Brain microvascular endothelial cell (primary cell): ENCODE measurements at regions not wholly inside any gene's neighbourhood (a gene's known extent, or its start where the extent isn't known, plus 50 kb on each side); places are given as distances from the start of the nearest gene placed in this dataset.

Experiments
- DNase-seq: peaks from one replicate; pipeline ENCODE4 v3.0.0-alpha.2; 2020
- H3K27ac ChIP-seq: fragments of 250-450 bp; sonication (Bioruptor Pico); 2 replicates; pipeline ENCODE4 v1.5.1; 2020; ENCODE audit warnings: mild to moderate bottlenecking, moderate library complexity
- H3K27me3 ChIP-seq: fragments of 250-450 bp; sonication (Bioruptor Pico); replicated peaks from 2 replicates; pipeline ENCODE4 v1.5.1; 2020; ENCODE audit warnings: mild to moderate bottlenecking
- H3K36me3 ChIP-seq: fragments of 250-450 bp; sonication (Bioruptor Pico); replicated peaks from 2 replicates; pipeline ENCODE4 v1.5.1; 2020; ENCODE audit warnings: mild to moderate bottlenecking
- H3K4me3 ChIP-seq: 2 replicates; pipeline ENCODE4 v1.5.1; 2011; ENCODE audit warnings: low read depth, mild to moderate bottlenecking, control low read depth, low read length, moderate library complexity
- CTCF ChIP-seq: IDR thresholded peaks from 2 replicates; pipeline ENCODE4 v1.5.1; 2011; ENCODE audit warnings: low read depth, mild to moderate bottlenecking, moderate library complexity, low read length, control low read depth, inconsistent platforms; ENCODE audit errors: missing control alignments
- in situ Hi-C: cut with HindIII; loops from 2 replicates; pipeline ENCODE4 v1.10.0; 2017; ENCODE audit warnings: low sequenced_read_pairs, low pct_ligation_motif_present

GRCh38 chr11:91773090-91773489 is 451.5 kb upstream of the FAT3 start:
- no peaks in the 10 kb centered on the region for H3K36me3 ChIP-seq
- TF ChIP-seq CTCF, result no peak
- no peak overlapping the region for H3K27ac ChIP-seq
- in situ Hi-C loops, result no loop called here
- no peak for DNase-seq
- H3K4me3 ChIP-seq, result no peak overlapping the region
- no peaks in the 10 kb centered on the region for H3K27me3 ChIP-seq

- Histone ChIP-seq H3K4me3 (no peak overlapping the region), H3K36me3 (no peaks in the 10 kb centered on the region), H3K27ac (no peak overlapping the region), H3K27me3 (no peaks in the 10 kb centered on the region)
- DNase-seq, result no peak
- in situ Hi-C loops, result no loop called here
- no peak for TF ChIP-seq CTCF
These were observed 452.7 kb upstream of the FAT3 start for GRCh38 chr11:91771961-91772360.

- Histone ChIP-seq H3K27me3 (no peaks in the 10 kb centered on the region), H3K4me3 (no peak overlapping the region), H3K27ac (no peak overlapping the region), H3K36me3 (no peaks in the 10 kb centered on the region)
- DNase-seq, result no peak
- TF ChIP-seq CTCF, result no peak
- in situ Hi-C loops, result no loop called here
These were observed 455.8 kb upstream of the FAT3 start for GRCh38 chr11:91768783-91769182.

- Histone ChIP-seq H3K27ac (no peak overlapping the region), H3K4me3 (no peak overlapping the region), H3K36me3 (no peaks in the 10 kb centered on the region), H3K27me3 (no peaks in the 10 kb centered on the region)
- in situ Hi-C loops, result no loop called here
- no peak for DNase-seq
- TF ChIP-seq CTCF, result no peak
These were observed 461.3 kb upstream of the FAT3 start for GRCh38 chr11:91763331-91763730.

- no peak for TF ChIP-seq CTCF
- no peak for DNase-seq
- in situ Hi-C loops, result no loop called here
- no peaks in the 10 kb centered on the region for H3K36me3 ChIP-seq
- H3K27ac ChIP-seq, result no peak overlapping the region
- no peaks in the 10 kb centered on the region for H3K27me3 ChIP-seq
- H3K4me3 ChIP-seq, result no peak overlapping the region
These were observed 463.1 kb upstream of the FAT3 start for GRCh38 chr11:91761406-91762025.

- Histone ChIP-seq H3K36me3 (no peaks in the 10 kb centered on the region), H3K27ac (no peak overlapping the region), H3K27me3 (no peaks in the 10 kb centered on the region), H3K4me3 (no peak overlapping the region)
- in situ Hi-C loops, result no loop called here
- no peak for TF ChIP-seq CTCF
- DNase-seq, result no peak
These were observed 467.7 kb upstream of the FAT3 start for GRCh38 chr11:91756829-91757480.
